AG09309 (cell line): ENCODE measurements at regions not wholly inside any gene's neighbourhood (a gene's known extent, or its start where the extent isn't known, plus 50 kb on each side); places are given as distances from the start of the nearest gene placed in this dataset.

ENCODE experiments used
- DNase-seq: peaks from one replicate; pipeline ENCODE4 v3.0.0-alpha.2; 2010; ENCODE audit warnings: low read depth
- H3K4me3 ChIP-seq: 2 replicates; pipeline ENCODE4 v1.5.1; 2011; ENCODE audit warnings: mild to moderate bottlenecking, low read depth, low read length, moderate library complexity; ENCODE audit not compliant: control insufficient read depth
- CTCF ChIP-seq: IDR thresholded peaks from 2 replicates; pipeline ENCODE4 v1.5.1; 2011; ENCODE audit warnings: mild to moderate bottlenecking, low read depth, low read length, inconsistent platforms; ENCODE audit not compliant: insufficient read depth, control insufficient read depth; ENCODE audit errors: missing control alignments

DNA sequence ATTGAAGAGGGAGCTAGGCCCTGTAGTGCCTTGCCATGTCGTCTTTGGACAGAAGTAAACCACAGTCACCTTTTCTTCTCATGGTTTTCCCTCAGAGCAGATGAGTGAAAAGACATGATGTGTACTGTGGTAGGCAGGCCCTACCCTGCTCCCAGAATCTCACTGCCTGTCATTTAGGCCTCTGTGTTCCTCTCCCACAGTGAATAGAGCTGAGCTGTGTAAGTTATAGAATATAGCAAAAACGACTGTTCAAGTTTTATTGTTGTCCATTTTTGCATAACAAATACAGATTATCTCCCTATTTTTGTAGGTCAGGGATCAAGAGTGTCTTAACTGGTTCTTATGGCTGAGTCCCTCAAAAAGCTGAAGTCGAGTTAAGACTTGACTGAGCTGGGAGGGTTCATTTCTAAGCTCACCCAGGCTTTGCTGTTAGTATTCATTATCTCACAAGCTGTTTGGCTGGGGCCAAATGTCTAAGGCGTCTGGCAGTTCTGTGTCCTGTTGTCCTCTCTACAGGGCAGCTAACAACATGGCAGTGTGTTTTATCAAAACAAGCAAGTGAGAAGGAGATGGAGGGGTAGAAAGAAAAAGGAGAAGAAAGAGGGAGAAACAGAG, 780.9 kb upstream of the POM121L12 start:
- no peak for TF ChIP-seq CTCF
- DNase-seq, result no peak
- no peak overlapping the region for H3K4me3 ChIP-seq

GRCh38 chr7:52253953-52254352, 781.5 kb upstream of the POM121L12 start:
- TF ChIP-seq CTCF, result no peak
- no peak overlapping the region for H3K4me3 ChIP-seq
- no peak for DNase-seq

GRCh38 chr7:52249741-52250140, 785.7 kb upstream of the POM121L12 start:
- TF ChIP-seq CTCF, result no peak
- no peak overlapping the region for H3K4me3 ChIP-seq
- DNase-seq, result no peak

GRCh38 chr7:52247518-52247917, 787.9 kb upstream of the POM121L12 start:
- no peak for TF ChIP-seq CTCF
- no peak for DNase-seq
- no peak overlapping the region for H3K4me3 ChIP-seq

DNA sequence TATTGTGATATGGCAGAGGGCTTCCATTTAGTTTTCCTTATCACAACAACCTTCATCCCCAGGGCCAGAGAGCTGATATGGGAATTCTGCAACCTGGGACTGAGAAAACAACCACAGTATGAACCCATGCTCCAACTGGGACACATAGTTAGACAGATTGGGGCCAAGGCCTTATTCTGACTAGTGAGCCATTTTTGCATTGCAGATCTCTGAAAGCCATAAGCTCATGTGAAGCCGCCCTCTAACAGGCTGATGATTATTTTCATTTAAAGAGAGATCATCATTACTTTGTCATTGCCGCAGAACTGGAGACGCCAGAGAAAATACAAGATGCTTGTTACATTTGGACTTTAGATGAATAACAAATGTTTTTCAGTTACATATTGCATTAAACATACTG, 791.7 kb upstream of the POM121L12 start:
- no peak overlapping the region for H3K4me3 ChIP-seq
- no peak for DNase-seq
- no peak for TF ChIP-seq CTCF

DNA sequence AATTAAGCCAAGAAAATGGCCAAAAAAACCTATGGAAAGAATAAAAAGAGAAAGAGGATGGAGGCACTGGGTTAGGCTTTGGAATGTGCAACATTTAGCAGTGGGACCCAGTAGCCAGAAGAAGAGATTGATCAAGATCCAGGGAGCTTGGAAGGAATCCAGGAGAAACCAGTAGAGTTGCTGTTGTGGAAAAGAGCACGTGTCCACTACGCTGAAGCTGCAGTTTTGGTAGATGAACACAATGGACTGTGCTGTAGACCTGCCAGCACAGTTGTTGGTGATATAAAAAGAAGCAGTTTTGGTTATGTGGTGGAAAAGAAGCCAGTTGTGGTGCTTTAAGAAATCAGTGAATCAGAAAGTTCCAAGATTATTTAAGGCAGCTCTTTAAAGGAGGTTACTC, 802.2 kb upstream of the POM121L12 start:
- H3K4me3 ChIP-seq, result no peak overlapping the region
- DNase-seq, result no peak
- TF ChIP-seq CTCF, result no peak

GRCh38 chr7:52211930-52212329, 823.5 kb upstream of the POM121L12 start:
- DNase-seq, result no peak
- TF ChIP-seq CTCF, result no peak
- no peak overlapping the region for H3K4me3 ChIP-seq
